MM.1S (cell line): ENCODE measurements at regions not wholly inside any gene's neighbourhood (a gene's known extent, or its start where the extent isn't known, plus 50 kb on each side); places are given as distances from the start of the nearest gene placed in this dataset.

Experiments
- DNase-seq: peaks from one replicate; pipeline ENCODE4 v3.0.0-alpha.2; 2015
- H2AFZ ChIP-seq: fragments of 300-600 bp; sonication (generic); 2 replicates; pipeline ENCODE4 v1.6.0; 2016; ENCODE audit warnings: antibody characterized with exemption, low read length
- H3F3A ChIP-seq: fragments of 300-600 bp; sonication (generic); 2 replicates; pipeline ENCODE4 v1.6.1; 2016; ENCODE audit warnings: mild to moderate bottlenecking, antibody characterized with exemption, low read length, moderate library complexity, mixed read lengths; ENCODE audit not compliant: insufficient read depth
- H3K27ac ChIP-seq: fragments of 300-600 bp; sonication (generic); 2 replicates; pipeline ENCODE4 v1.5.1; 2016; ENCODE audit warnings: mild to moderate bottlenecking, low read length
- H3K27me3 ChIP-seq: fragments of 300-600 bp; sonication (generic); replicated peaks from 2 replicates; pipeline ENCODE4 v1.6.0; 2016; ENCODE audit warnings: low read length; ENCODE audit not compliant: insufficient read depth
- H3K36me3 ChIP-seq: fragments of 300-600 bp; sonication (generic); replicated peaks from 2 replicates; pipeline ENCODE4 v1.6.1; 2016; ENCODE audit warnings: mild to moderate bottlenecking, low read length, mixed read lengths; ENCODE audit not compliant: insufficient read depth
- H3K4me1 ChIP-seq: fragments of 300-600 bp; sonication (generic); 2 replicates; pipeline ENCODE4 v1.6.1; 2016; ENCODE audit warnings: low read length, mixed read lengths
- H3K4me2 ChIP-seq: fragments of 300-600 bp; sonication (generic); 2 replicates; pipeline ENCODE4 v1.6.0; 2016; ENCODE audit warnings: low read depth, low read length
- H3K4me3 ChIP-seq: fragments of 300-600 bp; sonication (generic); 2 replicates; pipeline ENCODE4 v1.5.1; 2016; ENCODE audit warnings: low read length, mixed read lengths
- H3K79me2 ChIP-seq: fragments of 300-600 bp; sonication (generic); 2 replicates; pipeline ENCODE4 v1.6.1; 2016; ENCODE audit warnings: mixed run types, low read length, mixed read lengths
- H3K9ac ChIP-seq: fragments of 300-600 bp; sonication (generic); 2 replicates; pipeline ENCODE4 v1.6.1; 2016; ENCODE audit warnings: low read length, mixed read lengths
- H3K9me2 ChIP-seq: fragments of 300-600 bp; sonication (generic); replicated peaks from 2 replicates; pipeline ENCODE4 v1.6.1; 2016; ENCODE audit warnings: mild to moderate bottlenecking, low read length, mixed read lengths; ENCODE audit not compliant: insufficient read depth
- H3K9me3 ChIP-seq: fragments of 300-600 bp; sonication (generic); replicated peaks from 2 replicates; pipeline ENCODE4 v1.6.1; 2016; ENCODE audit warnings: mild to moderate bottlenecking, low read length, mixed read lengths; ENCODE audit not compliant: insufficient read depth
- H4K20me1 ChIP-seq: fragments of 300-600 bp; sonication (generic); 2 replicates; pipeline ENCODE4 v1.6.1; 2016; ENCODE audit warnings: mild to moderate bottlenecking, low read length, moderate library complexity, mixed read lengths; ENCODE audit not compliant: insufficient read depth
- EZH2 ChIP-seq: fragments of 300-600 bp; sonication (generic); optimal IDR thresholded peaks from 2 replicates; pipeline ENCODE3; 2017; ENCODE audit warnings: low read depth, mild to moderate bottlenecking, antibody characterized with exemption, low read length, mixed read lengths
- EZH2phosphoT487 ChIP-seq: fragments of 300-600 bp; sonication (generic); IDR thresholded peaks from 2 replicates; pipeline ENCODE4 v1.6.1; 2018; ENCODE audit warnings: antibody characterized with exemption, low read length
- TF ChIP-seq, protein P1 (sequence below): fragments of 300-600 bp; sonication (generic); IDR thresholded peaks from 2 replicates; pipeline ENCODE4 v1.5.1; 2016; ENCODE audit warnings: antibody characterized with exemption, low read length, mixed read lengths

DNA sequence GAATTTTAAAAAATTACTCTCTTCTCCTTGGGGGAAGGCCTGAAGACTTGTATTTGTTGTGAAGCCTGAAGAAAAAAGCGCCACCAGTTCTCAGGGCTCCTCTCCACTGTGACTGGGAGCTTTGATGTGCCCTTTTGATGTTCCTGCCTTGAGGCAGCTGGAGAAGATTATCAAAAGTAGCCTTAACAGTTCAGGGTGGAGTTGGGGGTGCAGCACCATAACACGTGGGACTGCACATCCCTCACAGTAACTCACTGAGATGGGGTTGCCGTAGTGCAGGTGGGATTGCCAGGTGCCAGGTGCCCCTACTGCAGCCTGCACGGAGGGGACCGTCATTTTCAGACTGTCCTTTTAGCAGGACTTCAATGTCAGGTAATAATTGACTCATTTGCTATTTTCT is 474.1 kb downstream of the ETNK1 start:
- no peaks in the 10 kb centered on the region for H3K9me2 ChIP-seq
- H3K27me3 ChIP-seq: no peaks in the 10 kb centered on the region
- TF ChIP-seq, protein P1, sequence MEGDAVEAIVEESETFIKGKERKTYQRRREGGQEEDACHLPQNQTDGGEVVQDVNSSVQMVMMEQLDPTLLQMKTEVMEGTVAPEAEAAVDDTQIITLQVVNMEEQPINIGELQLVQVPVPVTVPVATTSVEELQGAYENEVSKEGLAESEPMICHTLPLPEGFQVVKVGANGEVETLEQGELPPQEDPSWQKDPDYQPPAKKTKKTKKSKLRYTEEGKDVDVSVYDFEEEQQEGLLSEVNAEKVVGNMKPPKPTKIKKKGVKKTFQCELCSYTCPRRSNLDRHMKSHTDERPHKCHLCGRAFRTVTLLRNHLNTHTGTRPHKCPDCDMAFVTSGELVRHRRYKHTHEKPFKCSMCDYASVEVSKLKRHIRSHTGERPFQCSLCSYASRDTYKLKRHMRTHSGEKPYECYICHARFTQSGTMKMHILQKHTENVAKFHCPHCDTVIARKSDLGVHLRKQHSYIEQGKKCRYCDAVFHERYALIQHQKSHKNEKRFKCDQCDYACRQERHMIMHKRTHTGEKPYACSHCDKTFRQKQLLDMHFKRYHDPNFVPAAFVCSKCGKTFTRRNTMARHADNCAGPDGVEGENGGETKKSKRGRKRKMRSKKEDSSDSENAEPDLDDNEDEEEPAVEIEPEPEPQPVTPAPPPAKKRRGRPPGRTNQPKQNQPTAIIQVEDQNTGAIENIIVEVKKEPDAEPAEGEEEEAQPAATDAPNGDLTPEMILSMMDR: no peak
- no peak for TF ChIP-seq EZH2phosphoT487
- TF ChIP-seq EZH2: no peak
- DNase-seq: no peak
- no peak overlapping the region for H3K4me2 ChIP-seq
- H3K36me3 ChIP-seq: no peaks in the 10 kb centered on the region
- no peaks in the 10 kb centered on the region for H3K4me1 ChIP-seq
- H3K9me3 ChIP-seq: no peaks in the 10 kb centered on the region
- H2AFZ ChIP-seq: no peak overlapping the region
- H3K4me3 ChIP-seq: no peak overlapping the region
- H3F3A ChIP-seq: no peaks in the 10 kb centered on the region
- no peaks in the 10 kb centered on the region for H4K20me1 ChIP-seq
- no peak overlapping the region for H3K27ac ChIP-seq
- no peak overlapping the region for H3K9ac ChIP-seq
- no peaks in the 10 kb centered on the region for H3K79me2 ChIP-seq

DNA sequence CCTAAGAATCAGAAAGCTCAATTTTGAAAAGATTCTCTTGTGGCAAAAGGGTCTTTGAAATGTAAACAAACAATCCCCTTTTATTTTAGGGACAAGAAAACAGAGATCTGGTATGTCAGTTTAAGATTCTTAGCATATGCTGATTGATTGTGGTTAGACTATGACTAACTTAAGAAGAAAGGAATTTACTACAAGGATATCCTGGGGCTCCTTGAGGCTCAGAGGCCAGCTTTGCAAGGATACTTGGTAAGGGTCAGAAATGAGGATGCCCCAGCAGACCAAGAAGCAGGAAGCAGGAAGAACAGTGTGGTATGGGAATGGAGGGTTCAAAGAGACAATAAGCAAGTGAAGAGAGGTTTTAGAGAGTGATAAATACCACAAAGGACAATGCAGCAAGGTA is 474.6 kb downstream of the ETNK1 start:
- DNase-seq: no peak
- no peaks in the 10 kb centered on the region for H4K20me1 ChIP-seq
- no peak overlapping the region for H3K4me2 ChIP-seq
- H3K9me2 ChIP-seq: no peaks in the 10 kb centered on the region
- H3K27ac ChIP-seq: no peak overlapping the region
- H3F3A ChIP-seq: no peaks in the 10 kb centered on the region
- H3K79me2 ChIP-seq: no peaks in the 10 kb centered on the region
- no peaks in the 10 kb centered on the region for H3K9me3 ChIP-seq
- H2AFZ ChIP-seq: no peak overlapping the region
- no peaks in the 10 kb centered on the region for H3K36me3 ChIP-seq
- TF ChIP-seq EZH2phosphoT487 (no peak), EZH2 (no peak)
- TF ChIP-seq, protein P1: no peak
- H3K9ac ChIP-seq: no peak overlapping the region
- H3K4me1 ChIP-seq: no peaks in the 10 kb centered on the region
- H3K27me3 ChIP-seq: no peaks in the 10 kb centered on the region
- no peak overlapping the region for H3K4me3 ChIP-seq

DNA sequence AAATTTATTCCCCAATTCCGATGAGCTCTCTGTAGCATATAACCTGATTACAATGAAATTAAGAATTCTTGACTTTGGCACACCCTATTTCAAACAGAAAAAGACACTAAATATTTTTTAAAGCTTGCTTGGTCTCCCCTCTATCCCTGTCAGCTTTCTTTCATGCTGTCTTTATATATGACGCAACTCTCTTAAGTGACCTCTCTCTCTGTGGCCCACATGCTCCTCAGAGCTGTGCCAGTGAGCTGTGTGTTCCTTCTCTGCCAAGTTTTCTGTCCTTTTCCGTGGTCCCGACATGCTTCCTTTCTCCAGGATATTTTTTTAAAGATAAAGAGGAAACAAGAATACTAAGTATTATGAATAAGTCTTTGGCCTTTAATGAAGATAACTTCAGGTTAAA is 484.0 kb downstream of the ETNK1 start:
- H3K36me3 ChIP-seq: no peaks in the 10 kb centered on the region
- no peaks in the 10 kb centered on the region for H3K79me2 ChIP-seq
- no peaks in the 10 kb centered on the region for H3K9me2 ChIP-seq
- no peaks in the 10 kb centered on the region for H3K27me3 ChIP-seq
- H3K9me3 ChIP-seq: no peaks in the 10 kb centered on the region
- DNase-seq: no peak
- H3K4me3 ChIP-seq: no peak overlapping the region
- no peak overlapping the region for H2AFZ ChIP-seq
- no peaks in the 10 kb centered on the region for H3K4me1 ChIP-seq
- no peak overlapping the region for H3K9ac ChIP-seq
- no peaks in the 10 kb centered on the region for H4K20me1 ChIP-seq
- H3K4me2 ChIP-seq: no peak overlapping the region
- no peaks in the 10 kb centered on the region for H3F3A ChIP-seq
- no peak overlapping the region for H3K27ac ChIP-seq
- TF ChIP-seq EZH2phosphoT487 (no peak), EZH2 (no peak)
- TF ChIP-seq, protein P1: no peak
